ENCODE measurements at regions not wholly inside any gene's neighbourhood (a gene's known extent, or its start where the extent isn't known, plus 50 kb on each side); places are given as distances from the start of the nearest gene placed in this dataset.

GRCh38 chr4:162229670-162230069 is 65.9 kb upstream of the FSTL5 start:
- TF ChIP-seq GABPA (IDR thresholded peaks at IDR 0.05; ENCODE audit: low read depth) (no peak), SPI1 (IDR thresholded peaks at IDR 0.05; ENCODE audit: borderline replicate concordance, low read depth) (no peak), CTCF (IDR thresholded peaks at IDR 0.05; ENCODE audit: insufficient read depth, low read length) (no peak), POLR2AphosphoS5 (IDR thresholded peaks at IDR 0.05; ENCODE audit: low read depth) (no peak), REST (IDR thresholded peaks at IDR 0.05; ENCODE audit: insufficient replicate concordance, low read depth) (no peak)
- no peaks in the 10 kb centered on the region for H3K27me3 ChIP-seq (ENCODE audit: insufficient read depth, poor library complexity, severe bottlenecking)
- no peak for DNase-seq (ENCODE audit: low read depth in 1 of 2, low spot score in 1 of 2)
- no peak overlapping the region for H3K27ac ChIP-seq (replicated peaks)
- no peak overlapping the region for H3K4me3 ChIP-seq (replicated peaks; ENCODE audit: insufficient read depth, low read length)

DNA sequence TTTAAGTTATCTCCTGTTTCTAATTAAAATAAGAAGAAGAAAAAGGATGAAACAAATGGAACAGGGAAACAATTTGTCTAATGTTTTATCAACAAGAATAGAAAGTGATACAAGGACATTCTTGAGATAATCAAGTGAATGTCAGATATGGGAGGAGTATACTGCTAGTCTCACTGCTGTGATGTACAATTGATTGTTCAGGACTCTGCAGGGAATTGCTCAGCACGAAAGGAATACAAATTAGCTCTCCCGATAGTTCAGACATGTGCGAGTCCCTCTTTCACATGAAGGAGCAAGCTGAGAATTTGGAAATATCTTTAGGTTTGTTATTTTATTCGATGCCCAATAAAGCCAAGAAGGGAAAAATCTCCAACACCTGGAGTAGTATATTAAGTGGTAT is 57.3 kb upstream of the FSTL5 start:
- Histone ChIP-seq H3K27ac (replicated peaks) (no peak overlapping the region), H3K4me3 (replicated peaks; ENCODE audit: insufficient read depth, low read length) (no peak overlapping the region), H3K27me3 (ENCODE audit: insufficient read depth, poor library complexity, severe bottlenecking) (no peaks in the 10 kb centered on the region)
- no peak for DNase-seq (ENCODE audit: low read depth in 1 of 2, low spot score in 1 of 2)
- no peak for TF ChIP-seq GABPA (IDR thresholded peaks at IDR 0.05; ENCODE audit: low read depth)
- no peak for TF ChIP-seq SPI1 (IDR thresholded peaks at IDR 0.05; ENCODE audit: borderline replicate concordance, low read depth)
- no peak for TF ChIP-seq POLR2AphosphoS5 (IDR thresholded peaks at IDR 0.05; ENCODE audit: low read depth)
- no peak for TF ChIP-seq CTCF (IDR thresholded peaks at IDR 0.05; ENCODE audit: insufficient read depth, low read length)
- TF ChIP-seq REST (IDR thresholded peaks at IDR 0.05; ENCODE audit: insufficient replicate concordance, low read depth) = no peak

Data from HL-60 (cell line).